Bronchial epithelial cell (primary cell): ENCODE measurements at regions not wholly inside any gene's neighbourhood (a gene's known extent, or its start where the extent isn't known, plus 50 kb on each side); places are given as distances from the start of the nearest gene placed in this dataset.

ENCODE experiments used
- DNase-seq: peaks from one replicate; pipeline ENCODE4 v3.0.0-alpha.2; 2010; ENCODE audit warnings: low read depth
- FAIRE-seq: peaks from 2 replicates; lab custom pipeline; 2011; peaks lifted over from hg19 to GRCh38; lab: Jason Lieb, UNC
- H3K27me3 ChIP-seq: 2 replicates; pipeline ENCODE4 v1.5.1; 2011; ENCODE audit warnings: low read length; ENCODE audit not compliant: control insufficient read depth, insufficient read depth
- H3K36me3 ChIP-seq: 2 replicates; pipeline ENCODE4 v1.5.1; 2011; ENCODE audit warnings: low read length; ENCODE audit not compliant: control insufficient read depth, insufficient read depth
- H3K4me3 ChIP-seq: 2 replicates; pipeline ENCODE4 v1.5.1; 2011; ENCODE audit warnings: mild to moderate bottlenecking, low read depth, low read length, control low read depth
- CTCF ChIP-seq: IDR thresholded peaks from 2 replicates; pipeline ENCODE4 v1.5.1; 2011; ENCODE audit warnings: mild to moderate bottlenecking, moderate library complexity, low read length, control low read depth, inconsistent platforms; ENCODE audit not compliant: insufficient read depth, severe bottlenecking

- Histone ChIP-seq H3K27me3 (no peaks in the 10 kb centered on the region), H3K36me3 (no peaks in the 10 kb centered on the region), H3K4me3 (no peak overlapping the region)
- no peak for DNase-seq
- FAIRE-seq, result no peak
- TF ChIP-seq CTCF, result no peak
These were observed 65.7 kb upstream of the ATG10 start for GRCh38 chr5:81906086-81906485.

GRCh38 chr5:81904861-81905260 lies 67.0 kb upstream of the ATG10 start:
- H3K4me3 ChIP-seq, result no peak overlapping the region
- H3K27me3 ChIP-seq, result no peaks in the 10 kb centered on the region
- DNase-seq (no peak), FAIRE-seq (no peak)
- no peaks in the 10 kb centered on the region for H3K36me3 ChIP-seq
- no peak for TF ChIP-seq CTCF

- DNase-seq (no peak), FAIRE-seq (no peak)
- Histone ChIP-seq H3K4me3 (no peak overlapping the region), H3K27me3 (no peaks in the 10 kb centered on the region), H3K36me3 (no peaks in the 10 kb centered on the region)
- no peak for TF ChIP-seq CTCF
These were observed 67.7 kb upstream of the ATG10 start for GRCh38 chr5:81904166-81904565.

GRCh38 chr5:81901586-81901985 lies 70.2 kb upstream of the ATG10 start:
- Histone ChIP-seq H3K36me3 (no peaks in the 10 kb centered on the region), H3K4me3 (no peak overlapping the region), H3K27me3 (no peaks in the 10 kb centered on the region)
- no peak for TF ChIP-seq CTCF
- no peak for FAIRE-seq
- no peak for DNase-seq

GRCh38 chr5:81899123-81899522 lies 72.7 kb upstream of the ATG10 start:
- no peak for FAIRE-seq
- H3K4me3 ChIP-seq, result no peak overlapping the region
- no peaks in the 10 kb centered on the region for H3K27me3 ChIP-seq
- no peaks in the 10 kb centered on the region for H3K36me3 ChIP-seq
- TF ChIP-seq CTCF, result no peak
- no peak for DNase-seq

GRCh38 chr5:81898403-81898802 lies 73.4 kb upstream of the ATG10 start:
- DNase-seq, result no peak
- H3K4me3 ChIP-seq, result no peak overlapping the region
- H3K36me3 ChIP-seq, result no peaks in the 10 kb centered on the region
- no peak for FAIRE-seq
- no peaks in the 10 kb centered on the region for H3K27me3 ChIP-seq
- no peak for TF ChIP-seq CTCF
